ENCODE measurements at regions not wholly inside any gene's neighbourhood (a gene's known extent, or its start where the extent isn't known, plus 50 kb on each side); places are given as distances from the start of the nearest gene placed in this dataset.

DNA sequence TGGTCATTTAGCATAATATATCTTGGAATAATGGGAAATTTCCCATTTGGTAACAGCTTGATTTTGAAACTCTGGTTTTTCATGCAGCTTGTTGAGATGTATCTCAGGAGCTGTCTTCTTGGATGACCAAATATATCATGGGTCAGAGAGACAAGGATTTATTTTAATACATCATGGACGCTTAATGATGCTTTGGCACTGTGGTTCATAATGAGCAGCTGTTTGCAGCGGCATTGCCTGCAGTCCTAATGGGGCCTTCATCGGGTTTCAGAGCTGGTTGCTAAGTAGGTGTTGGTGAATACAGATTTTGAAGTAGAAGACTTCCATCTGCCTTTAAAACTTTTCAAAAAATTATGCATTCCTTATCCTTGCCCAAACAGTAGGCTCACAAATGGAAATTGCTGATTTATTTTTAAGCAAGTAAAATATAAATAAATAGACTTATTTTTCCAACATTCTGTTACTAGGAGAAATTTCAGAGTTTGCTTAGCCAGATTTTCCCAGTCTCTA, 389.5 kb upstream of the FAT3 start:
- Histone ChIP-seq H3K27me3 (ENCODE audit: control insufficient read depth in 2 of 2, insufficient read depth in 2 of 2, low read length in 2 of 2) (no peaks in the 10 kb centered on the region), H3K9ac (replicated peaks; ENCODE audit: extremely low read depth, insufficient read depth, low read length) (no peak overlapping the region), H3K9me3 (replicated peaks; ENCODE audit: control insufficient read depth, insufficient read depth, low read length) (no peaks in the 10 kb centered on the region), H3K4me1 (ENCODE audit: control insufficient read depth, extremely low read depth, insufficient read depth, low read length) (no peaks in the 10 kb centered on the region), H3K9me1 (replicated peaks; ENCODE audit: control insufficient read depth, extremely low read depth, insufficient read depth, low read length) (no peaks in the 10 kb centered on the region), H3K4me3 (replicated peaks in 1 of 3; ENCODE audit: insufficient read depth in 1 of 3, low read depth in 1 of 3, low read length in 3 of 3) (no peak overlapping the region), H3K27ac (ENCODE audit: insufficient read depth, low read depth, low read length) (no peak overlapping the region), H4K20me1 (replicated peaks; ENCODE audit: control insufficient read depth, extremely low read depth, insufficient read depth, low read length) (no peaks in the 10 kb centered on the region), H3K79me2 (ENCODE audit: control insufficient read depth, insufficient read depth, low read length) (no peaks in the 10 kb centered on the region), H3K36me3 (ENCODE audit: control insufficient read depth in 2 of 2, extremely low read depth in 1 of 2, insufficient read depth in 2 of 2, low read length in 2 of 2) (no peaks in the 10 kb centered on the region), H2AFZ (ENCODE audit: low read depth, low read length) (no peak overlapping the region), H3K4me2 (ENCODE audit: insufficient read depth, low read length) (no peak overlapping the region)
- FAIRE-seq (no peak), DNase-seq (ENCODE audit: low read depth, low spot score) (no peak)
- CTCF ChIA-PET, result interaction anchor here (1.2 kb wide), 1 partner anchor 8 kb away, joined by 4 read pairs; no protein-coding TSS in a partner anchor
- TF ChIP-seq MYC (IDR thresholded peaks at IDR 0.05; ENCODE audit: low read depth, low read length) (no peak), POLR2AphosphoS5 (IDR thresholded peaks at IDR 0.05; ENCODE audit: insufficient read depth, low read depth, low read length) (no peak), JUN (IDR thresholded peaks at IDR 0.05; ENCODE audit: borderline replicate concordance, insufficient read depth, insufficient read length, low read depth) (no peak)
- TF ChIP-seq, protein P1, sequence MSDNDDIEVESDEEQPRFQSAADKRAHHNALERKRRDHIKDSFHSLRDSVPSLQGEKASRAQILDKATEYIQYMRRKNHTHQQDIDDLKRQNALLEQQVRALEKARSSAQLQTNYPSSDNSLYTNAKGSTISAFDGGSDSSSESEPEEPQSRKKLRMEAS (IDR thresholded peaks at IDR 0.05; ENCODE audit: insufficient read depth, insufficient read length), result no peak
- no TSS peak for BruUV-seq (replicated peaks)
- POLR2A ChIA-PET, result no interaction called here
- intact Hi-C loops (cut with micrococcal nuclease) (no loop called here), dilution Hi-C loops (cut with MboI; ENCODE audit: extremely low pct_ligation_motif_present, low sequenced_read_pairs) (no loop called here)

DNA sequence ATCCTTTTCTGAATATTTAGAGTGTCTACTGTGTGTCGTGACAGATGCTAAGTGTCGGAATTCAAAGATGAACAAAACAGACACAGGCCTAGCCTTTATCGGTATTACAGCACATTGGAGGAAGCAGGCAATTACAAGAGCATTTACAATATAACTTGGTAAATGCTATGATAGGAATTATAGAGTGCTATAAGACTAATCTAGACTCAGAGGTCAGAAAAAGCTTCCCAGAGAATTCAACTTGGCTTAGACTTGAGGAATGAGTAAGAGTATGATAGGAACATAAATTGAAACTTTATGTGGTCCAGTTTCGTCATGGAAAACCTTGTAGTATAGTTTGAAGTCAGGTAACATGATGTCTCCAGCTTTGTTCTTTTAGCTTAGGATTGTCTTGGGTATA, 395.7 kb upstream of the FAT3 start:
- H3K9me1 ChIP-seq (replicated peaks; ENCODE audit: control insufficient read depth, extremely low read depth, insufficient read depth, low read length), result no peaks in the 10 kb centered on the region
- POLR2A ChIA-PET, result no interaction called here
- DNase-seq (ENCODE audit: low read depth, low spot score) (no peak), FAIRE-seq (no peak)
- no TSS peak for BruUV-seq (replicated peaks)
- no peak overlapping the region for H3K9ac ChIP-seq (replicated peaks; ENCODE audit: extremely low read depth, insufficient read depth, low read length)
- H3K9me3 ChIP-seq (replicated peaks; ENCODE audit: control insufficient read depth, insufficient read depth, low read length), result no peaks in the 10 kb centered on the region
- dilution Hi-C loops (cut with MboI; ENCODE audit: extremely low pct_ligation_motif_present, low sequenced_read_pairs), result no loop called here
- intact Hi-C loops (cut with micrococcal nuclease), result no loop called here
- TF ChIP-seq JUN (IDR thresholded peaks at IDR 0.05; ENCODE audit: borderline replicate concordance, insufficient read depth, insufficient read length, low read depth), result no peak
- no peak for TF ChIP-seq POLR2A (IDR thresholded peaks at IDR 0.05; ENCODE audit: low read depth, low read length)
- TF ChIP-seq FOS (IDR thresholded peaks at IDR 0.05; ENCODE audit: borderline replicate concordance, insufficient read depth, low read length), result no peak
- no peak for TF ChIP-seq MYC (IDR thresholded peaks at IDR 0.05; ENCODE audit: low read depth, low read length)
- no peak overlapping the region for H3K4me3 ChIP-seq (replicated peaks in 1 of 3; ENCODE audit: insufficient read depth in 1 of 3, low read depth in 1 of 3, low read length in 3 of 3)
- H3K79me2 ChIP-seq (ENCODE audit: control insufficient read depth, insufficient read depth, low read length), result no peaks in the 10 kb centered on the region
- H3K4me1 ChIP-seq (ENCODE audit: control insufficient read depth, extremely low read depth, insufficient read depth, low read length), result no peaks in the 10 kb centered on the region
- no peaks in the 10 kb centered on the region for H3K36me3 ChIP-seq (ENCODE audit: control insufficient read depth in 2 of 2, extremely low read depth in 1 of 2, insufficient read depth in 2 of 2, low read length in 2 of 2)
- H2AFZ ChIP-seq (ENCODE audit: low read depth, low read length), result no peak overlapping the region
- CTCF ChIA-PET, result no interaction called here
- no peaks in the 10 kb centered on the region for H4K20me1 ChIP-seq (replicated peaks; ENCODE audit: control insufficient read depth, extremely low read depth, insufficient read depth, low read length)
- H3K27me3 ChIP-seq (ENCODE audit: control insufficient read depth in 2 of 2, insufficient read depth in 2 of 2, low read length in 2 of 2), result no peaks in the 10 kb centered on the region
- H3K4me2 ChIP-seq (ENCODE audit: insufficient read depth, low read length), result no peak overlapping the region
- H3K27ac ChIP-seq (ENCODE audit: insufficient read depth, low read depth, low read length), result no peak overlapping the region

Measured in endothelial cell of umbilical vein (primary cell).